Tibial artery (tissue), 4 donors: ENCODE measurements at regions not wholly inside any gene's neighbourhood (a gene's known extent, or its start where the extent isn't known, plus 50 kb on each side); places are given as distances from the start of the nearest gene placed in this dataset.

ENCODE experiments used
- DNase-seq, 2 donors: peaks; one replicate each; pipeline ENCODE4 v3.0.0-alpha.2; 2019
- H3K27ac ChIP-seq, 2 donors: fragments of 200-600 bp; sonication (generic) in 1 of 2; 1 replicate in 1 of 2; 2 replicates in 1 of 2; pipeline ENCODE4 v1.5.1; 2018 to 2019; ENCODE audit warnings: mild to moderate bottlenecking in 1 of 2
- H3K27me3 ChIP-seq, 2 donors: fragments of 200-600 bp; sonication (generic) in 1 of 2; one replicate each; pipeline versions ENCODE4 v1.5.1 to v1.6.0; 2016 to 2019
- H3K36me3 ChIP-seq, 3 donors: fragments of 200-600 bp; sonication (generic) in 2 of 3; one replicate each; pipeline ENCODE4 v1.5.1; 2016 to 2019; ENCODE audit warnings: mild to moderate bottlenecking in 2 of 3
- H3K4me1 ChIP-seq, 4 donors: fragments of 200-600 bp; sonication (generic) in 2 of 4; 1 replicate in 3 of 4; 2 replicates in 1 of 4; pipeline ENCODE4 v1.5.1; 2016 to 2019
- H3K4me3 ChIP-seq, 2 donors: fragments of 200-600 bp; sonication (generic) in 1 of 2; 1 replicate in 1 of 2; 2 replicates in 1 of 2; pipeline ENCODE4 v1.5.1; 2018 to 2019; ENCODE audit warnings: mild to moderate bottlenecking in 2 of 2
- H3K9me3 ChIP-seq, 3 donors: fragments of 200-600 bp; sonication (generic) in 1 of 3; one replicate each; pipeline ENCODE4 v1.5.1; 2016 to 2019
- intact Hi-C: fragments of 100-400 bp; cut with DNase I; formaldehyde crosslinking; loops from one replicate; pipeline ENCODE4 v1.15.0; 2023; ENCODE audit warnings: low total_unique reads
- TF ChIP-seq, protein P1 (sequence below), 2 experiments: fragments of 200-600 bp in 1 of 2; fragments of 450-650 bp in 1 of 2; IDR thresholded peaks; one replicate each; pipeline ENCODE4 v1.5.1; 2017 to 2019; ENCODE audit warnings: antibody characterized with exemption in 2 of 2, mild to moderate bottlenecking in 1 of 2, moderate library complexity in 1 of 2

DNA sequence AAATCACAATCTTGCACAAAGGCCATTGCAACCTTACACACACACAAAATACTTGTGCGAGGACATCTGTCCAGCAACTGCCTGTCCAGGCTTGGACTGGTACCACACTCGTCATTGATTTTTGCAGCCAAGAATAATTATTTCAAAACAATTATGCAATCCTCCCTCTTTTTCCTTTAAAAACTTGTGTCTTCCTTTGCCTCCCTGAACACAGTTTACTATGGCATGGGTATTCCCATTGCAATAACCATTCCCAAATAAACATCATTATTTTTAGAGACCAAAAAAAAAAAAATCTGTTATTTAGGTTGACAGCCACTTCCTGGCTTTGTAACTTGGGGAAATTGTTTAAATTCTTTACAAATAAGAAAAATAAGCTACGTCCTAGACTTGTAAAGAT lies 54.0 kb downstream of the C11orf91 start:
- peaks cover 0 to 5% (median 2%) of the 10 kb centered on the region in 4 donors for H3K4me1 ChIP-seq
- H3K9me3 ChIP-seq, result no peaks in the 10 kb centered on the region
- TF ChIP-seq, protein P1, sequence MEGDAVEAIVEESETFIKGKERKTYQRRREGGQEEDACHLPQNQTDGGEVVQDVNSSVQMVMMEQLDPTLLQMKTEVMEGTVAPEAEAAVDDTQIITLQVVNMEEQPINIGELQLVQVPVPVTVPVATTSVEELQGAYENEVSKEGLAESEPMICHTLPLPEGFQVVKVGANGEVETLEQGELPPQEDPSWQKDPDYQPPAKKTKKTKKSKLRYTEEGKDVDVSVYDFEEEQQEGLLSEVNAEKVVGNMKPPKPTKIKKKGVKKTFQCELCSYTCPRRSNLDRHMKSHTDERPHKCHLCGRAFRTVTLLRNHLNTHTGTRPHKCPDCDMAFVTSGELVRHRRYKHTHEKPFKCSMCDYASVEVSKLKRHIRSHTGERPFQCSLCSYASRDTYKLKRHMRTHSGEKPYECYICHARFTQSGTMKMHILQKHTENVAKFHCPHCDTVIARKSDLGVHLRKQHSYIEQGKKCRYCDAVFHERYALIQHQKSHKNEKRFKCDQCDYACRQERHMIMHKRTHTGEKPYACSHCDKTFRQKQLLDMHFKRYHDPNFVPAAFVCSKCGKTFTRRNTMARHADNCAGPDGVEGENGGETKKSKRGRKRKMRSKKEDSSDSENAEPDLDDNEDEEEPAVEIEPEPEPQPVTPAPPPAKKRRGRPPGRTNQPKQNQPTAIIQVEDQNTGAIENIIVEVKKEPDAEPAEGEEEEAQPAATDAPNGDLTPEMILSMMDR (IDR thresholded peaks at IDR 0.05), result no peak
- DNase-seq, result no peak
- H3K27me3 ChIP-seq, result peaks cover 0 to 5% of the 10 kb centered on the region in 2 donors
- H3K36me3 ChIP-seq, result no peaks in the 10 kb centered on the region
- H3K4me3 ChIP-seq, result no peak overlapping the region
- intact Hi-C loops, result no loop called here
- H3K27ac ChIP-seq, result no peak overlapping the region

DNA sequence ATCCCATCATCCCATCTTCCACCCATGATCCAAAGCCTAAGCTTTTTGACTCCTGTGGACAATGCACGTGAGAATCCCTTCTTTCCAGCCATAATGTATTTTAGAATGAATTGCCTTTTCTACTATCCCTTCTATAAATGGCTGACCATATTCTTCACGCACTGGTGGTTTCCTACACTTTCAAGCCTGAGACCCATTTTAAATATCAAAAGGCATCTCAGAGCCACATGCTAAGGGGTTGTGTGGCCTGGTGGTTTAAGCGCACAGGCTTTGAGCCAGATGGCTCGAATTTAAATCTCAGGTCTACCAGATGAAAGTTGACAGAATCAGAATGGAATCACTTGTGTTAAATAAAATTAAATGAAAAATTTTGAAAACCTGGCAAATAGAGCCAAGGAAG lies 54.5 kb downstream of the C11orf91 start:
- intact Hi-C loops, result no loop called here
- H3K4me1 ChIP-seq, result peaks cover 0 to under 1% (median 0%) of the 10 kb centered on the region in 4 donors
- H3K4me3 ChIP-seq, result no peak overlapping the region
- H3K36me3 ChIP-seq, result no peaks in the 10 kb centered on the region
- DNase-seq, result no peak
- no peaks in the 10 kb centered on the region for H3K9me3 ChIP-seq
- H3K27ac ChIP-seq, result no peak overlapping the region
- peaks cover 0 to 5% of the 10 kb centered on the region in 2 donors for H3K27me3 ChIP-seq
- TF ChIP-seq, protein P1 (IDR thresholded peaks at IDR 0.05), result no peak

DNA sequence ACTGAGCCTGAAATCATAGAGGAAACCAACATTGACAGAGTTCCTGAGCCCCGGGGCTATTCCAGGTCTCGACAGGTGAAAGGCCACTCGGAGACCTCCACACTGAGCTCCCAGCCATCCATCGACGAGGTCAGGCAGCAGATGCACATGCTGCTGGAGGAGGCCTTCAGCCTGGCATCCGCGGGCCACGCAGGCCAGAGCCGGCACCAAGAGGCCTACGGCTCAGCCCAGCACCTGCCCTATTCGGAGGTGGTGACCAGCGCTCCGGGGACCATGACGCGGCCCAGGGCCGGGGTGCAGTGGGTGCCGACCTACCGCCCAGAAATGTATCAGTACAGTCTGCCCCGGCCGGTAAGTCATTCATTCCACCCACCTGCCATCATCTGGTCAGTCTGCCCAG lies 54.9 kb downstream of the C11orf91 start:
- Histone ChIP-seq H3K27me3 (peaks cover 0 to 5% of the 10 kb centered on the region in 2 donors), H3K9me3 (no peaks in the 10 kb centered on the region), H3K4me3 (no peak overlapping the region), H3K4me1 (no peaks in the 10 kb centered on the region), H3K36me3 (no peaks in the 10 kb centered on the region), H3K27ac (no peak overlapping the region)
- TF ChIP-seq, protein P1 (IDR thresholded peaks at IDR 0.05), result no peak
- DNase-seq, result no peak
- intact Hi-C loops, result no loop called here

DNA sequence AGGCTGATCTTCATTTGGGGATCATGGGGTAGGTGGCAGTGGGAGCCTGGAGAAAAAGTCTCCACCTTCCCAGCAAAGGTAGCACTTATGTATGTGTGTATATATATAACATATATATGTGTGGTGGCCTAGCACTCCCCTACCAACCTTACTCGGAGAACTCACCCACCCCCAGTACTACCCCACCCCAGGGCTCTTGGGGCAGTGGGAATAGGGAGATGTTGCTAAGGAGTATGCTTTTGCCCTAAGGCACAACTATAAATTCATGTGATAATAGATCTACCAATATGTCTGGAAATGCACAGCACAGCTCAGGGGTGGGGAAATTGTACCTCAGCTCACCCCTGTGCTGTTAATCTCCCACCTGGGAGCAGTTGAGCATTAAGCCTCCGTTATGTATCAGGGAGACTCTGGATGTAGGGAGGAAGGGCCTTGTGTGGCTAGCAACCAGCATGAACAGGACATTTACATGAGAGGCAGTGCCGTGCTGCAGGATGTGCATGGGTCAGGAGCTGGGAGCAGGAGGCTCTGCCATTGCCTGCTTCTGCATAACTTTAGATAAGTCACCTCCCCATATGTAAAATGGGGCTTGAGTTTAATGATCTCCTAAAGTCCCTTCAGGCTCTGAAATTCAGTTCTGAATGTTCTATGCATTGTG lies 57.3 kb downstream of the C11orf91 start:
- no peak for DNase-seq
- TF ChIP-seq, protein P1 (IDR thresholded peaks at IDR 0.05), result no peak
- intact Hi-C loops, result no loop called here
- H3K4me3 ChIP-seq, result no peak overlapping the region
- no peaks in the 10 kb centered on the region for H3K36me3 ChIP-seq
- H3K4me1 ChIP-seq, result no peaks in the 10 kb centered on the region
- H3K27ac ChIP-seq, result no peak overlapping the region
- H3K9me3 ChIP-seq, result no peaks in the 10 kb centered on the region
- peaks cover 0 to 10% of the 10 kb centered on the region in 2 donors for H3K27me3 ChIP-seq

DNA sequence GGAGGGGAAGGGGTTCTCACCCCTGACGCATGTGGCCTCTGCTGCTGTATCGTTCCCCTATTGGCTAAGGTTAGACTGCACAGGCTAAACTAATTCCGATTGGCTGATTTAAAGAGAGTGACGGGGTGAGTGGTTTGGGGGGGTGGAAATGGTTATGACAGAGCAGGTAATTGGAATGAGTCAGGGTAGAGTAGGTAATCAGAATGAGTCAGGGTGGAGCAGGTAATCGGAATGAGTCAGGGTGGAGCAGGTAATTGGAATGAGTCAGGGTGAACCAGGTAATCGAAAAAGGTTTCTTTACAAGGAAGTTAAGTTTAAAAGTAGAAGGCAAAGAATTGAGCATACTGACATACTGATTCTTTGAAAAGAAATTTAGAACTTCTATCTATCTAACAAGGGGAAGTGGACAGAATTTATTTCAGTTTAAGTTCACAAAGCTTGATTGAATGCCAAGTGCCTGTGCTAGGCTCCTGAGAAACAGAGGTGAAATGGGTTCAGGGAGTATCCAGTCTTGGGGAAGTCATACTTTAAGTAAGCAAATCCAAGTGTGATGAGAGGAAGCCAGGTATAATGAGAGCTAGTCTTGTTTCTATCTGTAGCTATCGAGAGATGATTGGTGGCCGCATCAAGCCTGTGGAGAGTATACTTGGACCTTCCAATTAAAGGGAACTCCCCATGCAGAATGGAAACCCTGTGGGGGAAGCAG lies 58.0 kb downstream of the C11orf91 start:
- Histone ChIP-seq H3K27ac (no peak overlapping the region), H3K36me3 (no peaks in the 10 kb centered on the region), H3K9me3 (no peaks in the 10 kb centered on the region), H3K4me1 (no peaks in the 10 kb centered on the region), H3K4me3 (no peak overlapping the region), H3K27me3 (peaks cover 0 to 10% of the 10 kb centered on the region in 2 donors)
- DNase-seq, result no peak
- TF ChIP-seq, protein P1 (IDR thresholded peaks at IDR 0.05), result no peak
- intact Hi-C loops, result no loop called here
